Activated CD4-positive, CD25-positive, alpha-beta regulatory T cell treated with anti-CD3 and anti-CD28 coated beads, Interleukin-2, amount 50 U/mL, for 72 hours (primary cell): ENCODE measurements at regions not wholly inside any gene's neighbourhood (a gene's known extent, or its start where the extent isn't known, plus 50 kb on each side); places are given as distances from the start of the nearest gene placed in this dataset.

Experiments
- DNase-seq: peaks from one replicate; pipeline ENCODE4 v3.0.0; 2021

DNA sequence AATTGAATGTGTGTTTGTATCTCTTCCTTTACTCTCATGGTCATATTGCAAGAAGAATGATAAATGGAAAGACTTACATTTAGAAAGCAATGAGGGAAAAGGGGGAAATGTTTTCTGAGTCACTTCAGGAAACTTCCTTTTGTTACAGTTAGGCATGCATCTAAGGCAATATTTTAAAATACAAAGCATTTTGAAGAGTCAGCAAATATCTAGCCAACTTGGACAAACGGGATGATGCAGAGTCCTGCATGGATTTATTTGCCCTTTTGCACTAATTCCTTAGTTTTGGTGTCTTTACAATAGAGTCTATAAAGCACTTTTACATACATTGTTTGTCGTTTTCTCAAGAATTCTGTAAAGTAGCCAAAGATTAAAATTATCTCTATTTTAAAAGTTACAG, 286.2 kb upstream of the UBE2E2 start:
- DNase-seq, result no peak

DNA sequence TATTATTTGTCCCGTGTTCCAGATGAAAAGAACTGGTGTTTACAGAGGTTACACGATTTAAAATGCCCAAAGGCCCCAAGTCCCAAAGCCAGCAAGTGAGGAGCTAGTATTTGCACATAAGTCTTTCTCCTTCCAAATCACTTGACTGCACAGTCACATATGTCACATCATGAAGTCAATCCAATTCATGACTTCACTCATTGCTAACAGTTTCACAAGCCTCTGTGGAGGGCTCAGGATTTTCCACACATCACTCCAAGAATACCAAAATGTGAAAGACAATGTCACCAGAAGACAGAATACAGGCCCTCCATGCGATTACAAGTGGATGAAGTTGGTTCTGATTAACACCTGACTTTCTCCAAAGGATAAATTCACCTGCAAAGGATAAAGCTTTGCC, 283.1 kb upstream of the UBE2E2 start:
- DNase-seq, result no peak

DNA sequence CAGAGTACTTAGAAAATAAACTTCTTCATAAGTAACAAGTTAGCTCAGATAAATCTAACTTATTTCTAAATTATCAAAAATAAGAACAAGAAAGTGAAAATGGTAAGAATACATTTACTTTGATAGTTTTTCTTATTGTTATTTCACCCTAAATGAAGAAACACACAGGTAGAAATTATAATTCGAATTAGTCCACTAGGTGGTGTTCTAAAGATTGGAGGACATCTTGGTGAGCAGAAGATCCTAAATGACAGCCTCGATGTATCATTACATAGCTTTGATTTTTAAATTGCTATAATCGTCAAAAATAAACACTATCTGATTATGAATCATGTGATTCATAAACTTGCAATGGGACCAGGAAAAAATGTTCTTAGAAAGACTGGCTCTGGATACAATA, 280.8 kb upstream of the UBE2E2 start:
- no peak for DNase-seq

DNA sequence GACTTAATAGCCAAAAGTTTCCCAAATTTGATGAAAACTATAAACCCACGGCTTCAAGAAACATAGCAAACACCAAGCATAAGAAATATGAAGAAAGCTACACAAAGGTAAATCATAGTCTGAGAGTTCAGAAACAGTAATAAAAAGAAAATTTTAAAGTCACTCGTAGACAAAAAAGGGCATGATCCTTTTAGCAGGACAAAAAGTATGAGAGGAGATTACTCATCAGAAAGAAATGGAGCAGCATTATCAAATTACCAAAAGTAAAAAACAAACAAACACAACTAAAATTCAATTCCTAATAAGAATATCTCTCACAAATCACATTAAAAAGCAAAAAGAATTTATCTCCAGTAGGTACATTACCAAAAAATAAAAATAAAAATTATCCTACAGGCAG, 279.4 kb upstream of the UBE2E2 start:
- DNase-seq, result no peak

DNA sequence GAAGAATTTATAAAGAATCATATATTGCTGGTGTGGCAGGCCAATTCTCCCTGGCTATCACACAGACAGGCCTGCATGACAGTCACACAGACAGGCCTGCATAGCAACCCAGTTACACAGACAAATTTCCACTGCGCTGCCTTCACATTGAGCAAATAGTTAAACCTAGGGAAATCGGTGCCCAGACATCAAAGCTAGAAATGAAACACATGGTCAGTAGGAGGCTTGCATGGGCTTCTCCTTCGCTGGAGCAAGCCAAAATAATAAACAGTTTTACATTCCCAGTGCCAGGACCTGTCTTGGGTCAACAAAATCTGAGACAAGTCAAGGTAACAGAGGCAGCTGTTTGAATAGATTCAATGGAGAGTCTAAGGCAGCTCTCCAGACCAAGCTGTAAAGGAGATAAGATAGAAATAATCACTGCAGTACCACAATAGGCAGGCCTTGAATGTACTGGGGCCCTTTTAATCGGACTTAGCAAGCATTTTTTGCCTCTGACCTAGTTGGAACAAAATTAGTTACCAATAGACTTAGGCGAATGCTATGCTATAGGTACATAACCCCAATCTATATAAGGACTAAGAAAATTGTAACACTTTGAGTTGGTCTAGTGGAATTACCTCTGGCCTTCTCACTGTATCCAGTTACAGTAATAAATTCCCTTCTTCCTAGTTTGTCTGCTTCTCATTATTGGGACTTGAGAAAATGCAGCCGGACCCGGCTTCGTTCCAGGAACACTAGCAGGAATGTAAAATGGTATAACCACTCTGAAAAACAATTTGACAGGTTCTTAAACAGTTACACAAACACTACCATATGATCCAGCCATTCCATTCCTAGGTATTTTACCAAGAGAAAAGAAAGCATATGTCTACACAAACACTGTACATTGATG, 274.7 kb upstream of the UBE2E2 start:
- DNase-seq, result no peak

DNA sequence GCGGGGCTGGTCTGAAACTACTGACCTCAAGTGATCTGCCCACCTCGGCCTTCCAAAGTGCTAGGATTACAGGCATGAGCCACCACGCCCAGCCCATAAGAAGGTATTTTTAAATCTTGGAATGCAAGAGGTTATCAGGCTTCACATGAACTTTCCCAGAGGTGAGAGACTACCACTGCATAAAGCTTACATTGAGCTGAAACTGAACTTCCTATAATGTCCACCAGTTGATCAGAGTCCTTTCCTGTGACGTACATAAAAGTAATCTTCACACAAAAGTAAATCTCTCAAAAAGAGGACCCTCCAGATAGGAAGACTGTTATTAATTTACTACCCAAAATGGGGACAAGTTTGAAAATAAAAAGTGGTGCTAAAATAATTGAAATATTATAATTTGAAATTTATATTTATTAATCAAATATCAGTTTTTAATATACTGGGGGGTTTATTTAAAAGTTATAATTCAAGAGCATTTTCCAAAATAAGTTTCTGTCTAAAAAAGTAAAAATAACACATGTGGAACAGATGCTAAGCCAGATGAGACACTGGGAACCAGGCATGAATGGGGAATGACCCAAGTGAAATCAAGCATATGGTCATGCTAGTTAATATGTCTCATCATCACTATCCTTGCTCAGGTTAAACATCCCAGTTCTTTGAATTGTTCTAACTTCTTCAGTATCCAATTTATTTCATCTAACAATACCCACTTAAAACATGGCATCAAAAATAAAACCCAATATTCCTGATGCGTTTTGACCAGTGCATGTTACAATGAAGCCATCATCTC, 269.9 kb upstream of the UBE2E2 start:
- DNase-seq, result no peak

DNA sequence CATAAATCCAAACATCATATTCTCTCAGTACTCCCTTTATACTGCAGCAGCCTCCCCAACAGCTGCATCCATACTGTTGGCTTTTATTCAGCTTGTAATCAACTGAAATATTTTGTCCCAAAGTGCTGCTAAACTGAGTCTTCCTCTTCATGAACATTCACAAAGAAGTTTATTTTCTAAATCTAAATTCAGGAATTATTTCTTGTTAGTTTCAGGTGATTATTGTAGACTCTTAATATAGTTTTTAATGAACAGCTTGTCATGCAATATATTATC, 269.3 kb upstream of the UBE2E2 start:
- DNase-seq, result no peak

DNA sequence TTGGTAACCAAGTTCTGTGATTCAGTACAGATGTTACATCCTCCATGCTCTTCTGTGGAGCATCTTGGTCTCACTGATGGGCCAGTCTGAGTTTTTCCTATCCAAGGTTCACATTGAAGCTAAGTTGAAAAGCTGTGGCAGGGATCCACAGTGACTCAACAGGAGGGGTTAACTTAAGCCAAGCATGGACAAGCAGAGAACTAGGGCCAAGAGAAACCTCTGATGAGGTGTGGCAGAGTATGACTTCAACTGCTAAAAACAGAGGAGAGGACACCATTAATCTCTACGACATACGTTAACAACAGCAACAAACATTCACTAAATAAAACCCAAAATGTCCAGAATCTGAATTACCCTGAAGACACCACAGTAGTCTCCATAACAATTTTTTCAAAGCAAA, 268.1 kb upstream of the UBE2E2 start:
- DNase-seq, result no peak

DNA sequence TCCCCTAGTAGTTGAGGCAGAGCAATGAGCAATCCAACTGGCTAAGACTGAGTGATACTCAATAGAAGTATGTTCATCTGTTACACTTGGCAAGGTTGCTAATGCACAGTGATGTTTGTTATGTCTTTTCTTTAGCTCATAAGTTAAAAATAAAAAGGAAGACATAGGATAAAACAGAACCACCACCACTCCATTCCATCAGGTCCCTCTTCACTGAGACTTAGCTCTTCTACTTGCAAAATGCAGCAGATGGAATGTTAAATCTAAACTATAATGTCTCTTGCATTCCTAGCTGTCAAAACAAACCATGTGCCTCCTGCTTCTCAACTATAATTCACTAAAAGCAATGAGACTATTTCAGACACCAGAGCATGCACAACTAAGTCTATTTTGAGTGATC, 265.6 kb upstream of the UBE2E2 start:
- DNase-seq, result no peak

DNA sequence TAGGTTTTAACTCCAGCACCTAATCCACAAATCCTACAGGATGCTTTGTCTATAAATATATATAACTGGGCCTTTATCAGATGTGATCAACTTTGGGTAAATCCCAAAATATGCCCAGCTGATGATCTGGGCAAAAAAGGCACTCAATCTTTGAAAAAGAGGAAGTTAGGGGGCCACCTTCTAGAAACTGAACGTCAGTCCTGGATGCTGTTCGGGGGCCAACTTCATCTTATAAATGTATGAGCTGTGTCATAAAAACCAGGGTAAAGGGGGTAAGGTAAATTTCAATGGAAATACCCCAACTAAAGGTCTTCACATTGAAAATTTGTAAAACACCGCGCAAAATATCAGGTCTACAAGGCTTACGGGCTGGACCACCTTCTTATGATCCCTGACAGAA, 264.4 kb upstream of the UBE2E2 start:
- DNase-seq, result no peak

DNA sequence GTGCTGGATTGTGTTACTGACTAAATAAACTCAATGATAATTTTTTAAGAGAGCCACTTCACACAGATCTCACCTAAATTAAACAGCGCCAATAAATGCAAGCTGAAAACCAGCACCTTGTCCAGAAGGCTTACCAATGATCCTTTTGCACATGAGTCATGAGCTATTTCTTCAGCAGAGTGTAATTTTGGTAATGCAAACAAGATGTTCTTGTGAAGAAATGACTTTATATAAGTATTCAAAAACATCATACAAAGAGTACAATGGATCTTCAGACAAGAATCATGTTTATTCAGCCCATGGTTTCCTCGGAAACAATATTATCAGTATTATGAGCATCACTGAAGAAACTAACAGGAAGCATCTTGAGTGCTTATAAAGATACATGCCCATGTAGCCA, 263.8 kb upstream of the UBE2E2 start:
- no peak for DNase-seq

DNA sequence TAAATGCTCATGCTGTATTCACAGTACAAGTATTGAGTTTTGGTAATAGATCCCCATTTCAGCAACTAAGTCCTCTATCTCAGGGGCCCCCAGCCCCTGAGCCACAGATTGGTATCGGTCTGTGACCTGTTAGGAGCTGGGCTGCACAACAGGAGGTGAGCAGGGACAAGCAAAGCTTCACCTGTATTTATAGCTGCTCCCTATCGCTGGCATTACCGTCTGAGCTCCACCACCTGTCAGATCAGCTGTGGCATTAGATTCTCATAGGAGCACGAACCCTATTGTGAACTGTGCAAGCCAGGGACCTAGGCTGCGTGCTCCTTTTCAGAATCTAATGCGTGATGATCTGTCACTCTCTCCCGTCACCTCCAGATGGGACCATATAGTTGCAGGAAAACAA, 262.8 kb upstream of the UBE2E2 start:
- DNase-seq, result no peak

DNA sequence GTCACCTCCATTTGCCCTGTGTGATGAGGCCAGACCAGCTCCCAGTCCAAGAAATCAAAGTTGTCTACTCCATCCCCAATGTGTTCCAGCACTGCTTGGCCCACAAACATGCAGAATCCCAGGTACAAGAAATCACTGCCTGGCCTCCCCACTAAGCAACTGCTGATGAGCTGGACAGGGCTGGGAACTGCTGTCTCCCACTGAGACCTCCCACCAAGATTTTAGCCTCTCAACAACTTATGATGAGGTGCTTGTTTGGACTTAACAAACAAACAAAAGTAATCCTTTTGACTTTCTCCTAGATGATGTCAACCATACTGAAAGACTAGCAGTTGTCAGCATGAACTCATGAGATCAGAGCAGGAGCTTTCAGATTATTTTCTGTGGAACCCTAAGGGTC, 260.1 kb upstream of the UBE2E2 start:
- DNase-seq, result no peak

DNA sequence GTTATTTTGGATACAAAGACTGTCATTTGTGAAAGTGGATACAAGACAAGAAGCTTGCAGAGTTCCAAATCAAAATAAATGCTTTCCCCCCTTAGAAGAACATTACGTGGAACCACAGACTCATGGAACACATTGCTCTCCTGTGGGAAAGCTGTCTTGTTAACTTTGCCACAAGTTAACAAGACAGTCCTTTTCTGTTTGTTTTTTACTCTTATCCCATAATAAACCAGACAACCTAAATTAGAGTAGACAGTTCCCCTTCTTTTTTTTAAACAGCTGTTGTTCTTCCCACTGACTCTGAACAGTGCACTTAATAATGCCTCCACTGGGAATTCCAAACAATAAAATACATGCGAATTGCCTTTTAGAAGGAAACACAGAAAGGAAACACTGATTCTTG, 255.3 kb upstream of the UBE2E2 start:
- no peak for DNase-seq

DNA sequence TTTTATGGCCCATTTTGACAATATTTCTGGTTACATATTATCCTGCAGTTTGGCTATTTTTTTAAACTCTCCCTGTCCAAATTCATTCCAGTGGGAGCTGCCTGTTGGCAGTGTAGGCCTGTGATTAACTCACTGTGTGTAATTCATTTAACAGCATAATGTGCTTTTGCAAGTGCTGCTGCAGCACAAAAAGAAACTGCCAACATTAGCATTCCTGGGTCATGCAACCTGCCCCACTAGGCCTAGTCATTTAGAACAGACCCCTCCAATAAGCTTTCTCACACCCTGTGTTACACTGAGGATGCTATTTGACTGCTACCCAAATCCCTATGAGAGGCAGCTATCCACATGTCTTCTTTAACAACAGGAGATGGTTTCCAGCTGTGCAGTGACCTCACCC, 251.2 kb upstream of the UBE2E2 start:
- no peak for DNase-seq

DNA sequence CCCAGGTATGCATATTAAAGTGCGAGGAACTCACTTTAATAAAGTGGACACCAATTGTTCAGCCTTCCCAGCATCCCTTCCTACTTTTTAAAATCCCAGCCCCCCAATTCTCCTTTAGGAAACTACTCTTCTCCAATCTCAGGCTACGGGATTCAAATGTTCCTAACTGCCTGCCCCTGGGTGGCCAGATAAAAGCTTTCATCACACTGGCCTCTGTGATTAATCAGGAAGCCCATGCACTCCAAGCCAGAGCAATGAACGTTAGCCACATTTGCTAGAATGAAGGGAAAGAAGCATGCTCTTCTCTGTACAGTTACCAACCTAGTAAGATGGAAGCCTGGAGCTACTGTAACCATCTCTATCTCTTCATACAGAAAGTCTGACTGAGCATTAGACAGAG, 250.3 kb upstream of the UBE2E2 start:
- DNase-seq, result no peak

DNA sequence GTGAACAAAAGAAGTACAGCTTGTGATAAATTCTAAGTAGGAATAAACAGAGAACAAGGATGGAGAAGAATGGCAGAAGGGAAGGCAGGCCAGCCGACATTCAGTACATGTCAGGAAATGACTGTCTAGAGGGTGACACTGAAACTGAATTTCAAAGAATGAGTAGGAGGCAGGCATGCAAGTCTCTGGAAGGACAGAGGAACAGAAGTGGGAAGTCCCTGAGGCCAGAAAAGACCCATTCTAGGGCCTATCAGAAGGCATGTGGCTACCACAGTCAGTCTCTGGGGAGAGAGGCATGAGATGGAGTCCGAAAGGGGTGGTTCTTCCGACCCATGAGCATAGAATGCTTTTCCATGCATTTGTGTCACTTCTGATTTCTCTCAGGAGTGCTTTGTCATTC, 243.5 kb upstream of the UBE2E2 start:
- DNase-seq, result no peak

DNA sequence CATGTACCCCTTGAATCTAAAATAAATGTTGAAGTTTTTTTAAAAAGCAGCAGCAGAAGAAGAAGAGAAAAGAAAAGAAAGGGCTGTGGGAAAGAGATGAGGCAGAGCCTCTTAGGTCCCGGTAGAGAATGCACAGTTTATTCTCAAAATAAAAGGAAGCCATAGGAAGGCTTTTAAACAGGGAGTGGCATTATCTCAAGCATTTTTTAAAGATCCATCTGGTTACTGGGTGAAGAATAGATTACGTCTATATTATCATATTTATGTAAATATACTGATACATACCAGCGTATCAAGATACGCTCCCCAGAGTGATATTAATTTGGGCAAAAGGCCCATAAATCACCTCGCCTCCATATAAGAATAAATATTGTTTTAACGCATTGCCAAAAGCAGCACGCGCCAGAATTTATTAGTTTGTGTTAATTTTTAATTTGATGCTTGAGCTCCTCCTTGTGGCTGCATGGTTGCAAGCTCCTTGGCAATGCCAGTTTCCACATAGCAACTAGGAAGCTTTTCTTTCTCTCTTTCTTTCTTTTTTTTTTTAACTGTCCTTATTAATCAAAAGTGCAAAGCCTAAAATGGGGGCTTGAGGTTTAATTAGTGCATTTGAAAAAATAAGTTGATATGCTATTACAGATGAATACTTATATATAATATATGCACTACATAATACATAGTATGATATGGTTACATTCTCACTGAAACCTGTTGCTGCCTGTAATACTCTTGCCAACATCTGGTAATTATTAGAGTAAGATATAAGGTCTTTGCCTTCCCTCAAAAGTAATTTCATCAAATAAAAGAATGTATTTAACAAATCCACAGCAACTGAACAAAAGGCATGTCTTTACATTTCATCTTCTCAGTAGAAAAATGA, 242.8 kb upstream of the UBE2E2 start:
- DNase-seq, result no peak

DNA sequence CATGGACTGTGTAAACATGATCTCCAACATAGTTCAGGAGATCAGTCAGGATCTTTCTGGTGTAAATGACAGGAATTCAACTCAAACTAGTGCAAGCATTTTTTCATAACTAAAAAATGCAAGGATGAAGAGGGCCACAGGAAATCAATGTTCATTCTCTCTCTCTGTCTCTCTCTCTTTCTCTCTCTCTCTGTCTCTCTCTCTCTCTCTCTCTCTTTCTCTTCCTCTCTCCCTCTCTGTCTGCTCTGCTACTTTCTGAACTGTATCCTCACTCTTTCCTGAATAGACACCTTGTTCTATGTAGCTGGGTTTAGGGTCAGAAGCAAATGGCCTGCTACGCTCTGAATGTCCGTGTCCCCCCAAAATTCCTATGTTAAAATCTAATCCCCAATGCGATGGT, 240.9 kb upstream of the UBE2E2 start:
- DNase-seq, result no peak

DNA sequence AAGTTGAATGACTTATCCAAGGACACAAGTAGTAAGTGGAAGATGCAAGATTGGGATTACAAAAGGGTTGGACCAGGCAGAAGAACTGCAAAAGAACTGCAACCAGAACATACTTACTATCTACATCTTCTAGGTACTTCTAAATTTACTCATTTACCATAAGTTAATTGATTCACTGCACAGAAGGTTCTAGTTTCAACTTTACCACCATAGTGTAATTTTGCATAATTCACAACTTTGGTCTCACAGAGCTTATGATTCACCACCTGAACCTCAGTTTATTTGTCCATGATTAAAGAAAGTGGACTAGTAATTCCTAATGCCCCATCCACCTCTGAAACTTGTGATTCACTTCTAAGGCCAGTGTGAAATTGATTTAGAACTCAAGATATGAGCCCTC, 236.8 kb upstream of the UBE2E2 start:
- DNase-seq, result no peak

DNA sequence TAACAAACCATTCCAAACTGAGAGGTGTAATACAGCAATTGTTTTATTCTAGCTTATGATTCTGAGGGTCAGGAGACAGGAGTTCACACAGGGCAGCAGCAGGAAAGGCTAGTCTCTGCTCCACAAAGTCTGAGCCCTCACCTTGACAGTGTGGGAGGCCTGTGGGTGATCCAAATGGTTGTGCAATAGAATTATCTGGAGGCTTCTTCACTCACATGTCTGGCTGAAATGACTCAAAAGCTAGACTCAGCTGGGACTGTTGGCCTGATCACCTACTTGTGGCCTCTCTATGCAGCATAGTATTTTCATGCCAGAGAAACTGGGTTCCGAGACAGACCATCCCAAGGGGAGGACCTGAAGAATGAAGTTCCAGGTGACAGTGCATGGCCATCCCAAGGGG, 233.9 kb upstream of the UBE2E2 start:
- DNase-seq, result no peak

DNA sequence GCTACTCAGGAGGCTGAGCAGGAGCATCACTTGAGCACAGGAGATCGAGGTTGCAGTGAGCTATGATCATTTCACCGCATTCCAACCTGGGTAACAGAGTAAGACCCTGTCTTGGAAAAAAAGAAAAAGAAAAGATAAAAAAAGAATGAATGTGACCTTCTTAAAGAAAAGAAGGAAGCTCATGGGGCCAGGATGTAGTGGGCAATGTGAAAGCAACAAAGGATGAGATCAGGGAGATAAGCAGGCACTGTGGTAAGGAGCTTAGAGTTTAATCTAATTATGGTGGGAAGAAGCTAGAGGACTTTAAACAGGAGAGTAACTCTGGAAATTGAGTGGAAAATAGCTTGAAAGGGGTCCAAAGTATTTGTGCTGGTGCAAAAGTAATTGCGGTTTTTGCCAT, 231.6 kb upstream of the UBE2E2 start:
- no peak for DNase-seq

DNA sequence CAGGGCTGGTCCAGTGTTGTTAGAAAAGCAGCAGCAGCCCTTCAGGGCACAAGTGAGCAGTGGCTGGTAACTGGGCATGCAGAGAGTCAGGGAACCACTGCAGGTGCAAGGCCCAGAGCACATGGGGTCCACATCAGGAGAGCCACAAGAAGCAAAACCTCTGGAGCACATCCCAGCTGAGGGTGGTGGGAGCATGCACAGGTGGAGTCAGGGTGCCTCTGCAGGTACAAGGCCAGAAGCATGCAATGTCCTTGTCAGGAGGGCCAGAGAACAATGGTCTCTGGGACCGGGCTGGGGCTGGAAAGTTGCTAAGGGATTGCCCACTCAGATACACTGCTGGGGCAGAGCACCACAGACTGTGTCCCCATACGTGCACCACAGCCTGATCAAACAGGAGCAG, 226.1 kb upstream of the UBE2E2 start:
- DNase-seq, result no peak
